HG02763 (cell line): ENCODE measurements at regions not wholly inside any gene's neighbourhood (a gene's known extent, or its start where the extent isn't known, plus 50 kb on each side); places are given as distances from the start of the nearest gene placed in this dataset.

Experiments
- ATAC-seq: cut with Tn5 transposase; IDR thresholded peaks from one replicate; pipeline ENCODE4 v1.9.1; 2021; ENCODE audit warnings: mild to moderate bottlenecking, moderate library complexity; ENCODE audit not compliant: unreplicated experiment

DNA sequence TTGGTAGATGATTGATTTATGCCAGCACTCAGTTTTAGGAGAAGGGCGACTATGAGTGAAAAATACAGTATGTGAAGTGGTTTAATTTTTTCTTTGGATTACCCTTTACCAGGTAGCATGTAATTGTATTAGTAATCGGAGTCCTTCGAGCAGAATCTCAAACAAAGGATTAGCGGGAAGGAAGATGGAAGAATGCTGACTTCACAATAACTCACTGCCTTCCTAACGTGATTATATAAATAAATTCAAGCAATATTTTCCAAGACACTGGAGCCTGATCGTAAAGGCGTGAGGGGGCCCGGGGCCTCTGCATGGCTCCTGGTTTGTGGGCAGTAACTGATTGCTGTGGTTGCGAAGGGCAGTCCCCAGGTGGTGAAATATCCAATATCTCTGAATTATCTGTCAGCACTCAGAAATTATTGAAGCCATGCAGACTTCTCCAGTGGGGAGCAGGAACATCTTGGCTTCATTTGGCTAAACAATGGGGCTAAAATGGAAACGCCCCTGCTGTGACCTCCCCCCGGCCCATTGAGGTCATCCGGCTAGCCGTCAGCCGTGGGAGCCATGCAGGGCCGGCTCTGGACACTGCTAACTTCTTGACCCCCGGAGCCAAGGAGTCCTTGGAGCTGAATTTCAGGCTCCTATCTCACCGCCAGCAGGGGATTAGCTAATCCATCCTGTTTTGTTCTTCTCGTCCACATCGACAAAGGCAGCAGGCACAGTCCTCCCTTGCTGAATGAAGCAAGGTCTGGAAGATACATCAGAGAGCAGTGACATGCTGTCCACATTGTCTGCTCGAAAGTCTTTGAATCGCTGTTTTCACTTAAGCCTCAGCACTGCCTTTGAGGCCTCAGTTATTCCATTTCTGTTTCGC lies 295.9 kb upstream of the N4BP1 start:
- no peak for ATAC-seq

DNA sequence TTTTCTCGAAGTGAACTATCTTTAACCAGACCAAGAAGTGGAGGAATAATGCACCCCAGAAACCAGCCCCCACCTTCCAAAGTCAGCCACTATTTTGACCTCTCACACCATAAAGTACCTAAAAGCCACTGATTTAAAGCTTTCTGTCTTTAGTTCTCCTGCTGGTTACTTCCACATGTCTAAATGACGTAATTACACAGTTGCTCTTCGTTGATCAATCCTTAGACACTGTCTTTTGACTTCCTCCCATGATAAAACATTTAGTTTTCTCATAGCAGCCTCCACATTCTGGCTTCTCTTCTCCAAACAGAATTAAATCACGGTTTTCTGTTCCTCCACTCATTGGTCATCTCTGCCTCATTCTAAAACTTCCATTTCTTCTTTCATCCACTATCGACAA lies 294.4 kb upstream of the N4BP1 start:
- no peak for ATAC-seq

DNA sequence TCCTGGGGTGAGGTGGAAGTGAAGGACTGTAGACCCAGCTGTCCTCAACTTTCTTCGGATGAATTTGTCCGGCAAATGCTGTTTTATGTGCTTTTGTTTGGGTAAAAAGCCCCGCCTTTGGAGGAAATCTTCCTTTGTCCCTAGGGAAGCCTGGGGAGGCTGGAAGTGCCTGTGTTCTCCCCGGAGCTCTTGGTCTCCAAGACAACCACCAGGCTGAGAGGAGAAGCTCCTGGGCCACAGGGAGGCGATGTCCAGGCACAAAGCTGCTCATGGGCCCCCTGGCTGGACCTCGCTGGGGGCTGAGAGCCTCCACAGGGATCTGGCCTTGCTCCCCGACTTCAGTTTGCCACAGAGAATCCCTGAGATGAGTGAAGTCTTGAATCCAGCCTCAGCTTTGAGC lies 293.1 kb upstream of the N4BP1 start:
- ATAC-seq, result no peak

DNA sequence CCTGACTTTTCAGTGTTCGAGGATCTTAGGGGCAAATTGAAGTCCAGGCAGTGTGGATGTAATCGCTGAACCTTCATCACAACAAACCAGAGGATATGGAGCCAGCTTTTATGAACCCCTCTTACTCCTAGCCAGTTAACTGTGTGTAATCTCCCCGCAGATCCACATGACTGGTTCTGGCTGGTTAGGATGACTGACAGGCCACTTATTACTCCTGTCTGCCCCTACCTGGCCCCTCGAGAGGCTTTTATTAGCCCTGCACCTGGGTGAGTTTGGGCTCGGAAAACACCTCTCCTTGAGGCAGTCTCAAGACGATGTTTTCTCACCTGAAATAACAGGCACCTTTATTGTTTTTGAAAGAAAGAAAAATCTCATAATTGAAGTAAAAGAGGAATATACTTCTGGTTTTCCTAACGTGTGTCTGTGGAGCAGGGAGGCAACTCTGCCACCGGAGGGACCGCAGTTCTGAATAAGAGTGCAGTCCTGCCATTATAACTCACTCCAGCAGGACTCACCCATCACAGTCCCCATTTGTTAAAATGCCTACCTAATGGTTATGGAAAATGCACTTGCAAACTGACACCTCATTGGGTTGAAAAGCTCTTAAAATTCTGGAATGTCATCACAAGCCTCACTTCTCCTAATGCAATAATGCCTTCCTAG lies 291.9 kb upstream of the N4BP1 start:
- ATAC-seq, result no peak

DNA sequence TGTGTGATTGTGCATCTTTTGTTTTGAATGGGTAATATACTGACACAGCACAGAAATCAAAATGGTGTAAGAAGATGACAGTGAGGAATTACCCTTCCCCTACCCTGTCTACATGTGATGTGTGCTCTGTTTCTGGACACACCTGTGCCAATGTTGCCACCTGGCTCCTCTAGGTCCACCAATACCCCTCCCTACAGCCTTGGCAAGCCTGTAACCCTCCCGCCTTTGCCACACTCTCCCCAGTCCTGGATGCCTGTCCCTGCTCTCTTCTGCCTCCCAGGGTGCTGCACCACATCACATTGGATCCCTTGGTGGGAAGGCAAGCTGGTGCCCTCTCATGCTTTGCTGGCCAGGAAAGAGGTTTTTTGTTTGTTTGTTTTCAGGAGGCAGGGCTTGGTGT lies 289.5 kb upstream of the N4BP1 start:
- ATAC-seq, result no peak

DNA sequence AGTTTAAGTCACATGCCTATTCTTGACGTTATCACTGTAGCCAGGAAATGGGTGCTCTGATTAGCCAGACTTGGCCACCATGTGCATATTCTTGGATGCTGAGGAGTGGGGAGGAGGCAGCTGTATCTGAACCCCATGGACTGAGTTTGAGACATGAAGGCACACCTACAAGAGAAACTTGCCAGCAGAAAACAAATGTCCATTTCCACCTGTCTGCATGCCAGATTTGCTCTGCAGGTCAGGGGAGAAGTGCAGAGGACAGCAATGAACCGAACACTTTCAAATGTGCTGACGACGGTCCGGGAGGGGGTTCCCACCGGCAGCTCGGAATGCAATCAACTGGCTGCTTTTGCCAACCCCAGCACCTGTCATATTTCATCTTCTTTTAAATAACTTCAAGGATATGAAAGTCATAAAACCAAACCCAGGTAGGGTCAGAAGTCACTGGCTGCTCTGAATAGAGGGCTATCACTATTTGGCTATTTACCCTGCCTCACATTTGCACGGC lies 287.8 kb upstream of the N4BP1 start:
- no peak for ATAC-seq

DNA sequence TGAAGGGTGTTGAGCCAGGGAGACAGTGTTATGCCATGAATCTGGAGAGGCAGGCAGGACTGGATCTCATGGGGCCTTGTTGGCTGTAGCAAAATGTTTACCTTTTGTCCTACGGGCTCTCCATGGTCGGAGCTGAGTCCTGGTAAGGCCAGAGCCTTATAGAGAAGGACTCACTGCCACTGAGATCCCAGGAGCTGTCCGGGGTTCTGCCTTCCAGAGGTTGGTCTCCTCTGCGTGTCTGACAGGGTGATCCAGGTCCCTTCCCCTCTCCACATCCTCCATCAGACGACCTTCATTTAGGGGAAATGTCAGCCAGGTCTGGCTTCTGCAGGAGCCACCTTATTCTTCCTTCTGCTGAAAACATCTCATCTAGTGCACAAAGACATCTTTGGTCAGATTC lies 285.2 kb upstream of the N4BP1 start:
- ATAC-seq, result no peak

DNA sequence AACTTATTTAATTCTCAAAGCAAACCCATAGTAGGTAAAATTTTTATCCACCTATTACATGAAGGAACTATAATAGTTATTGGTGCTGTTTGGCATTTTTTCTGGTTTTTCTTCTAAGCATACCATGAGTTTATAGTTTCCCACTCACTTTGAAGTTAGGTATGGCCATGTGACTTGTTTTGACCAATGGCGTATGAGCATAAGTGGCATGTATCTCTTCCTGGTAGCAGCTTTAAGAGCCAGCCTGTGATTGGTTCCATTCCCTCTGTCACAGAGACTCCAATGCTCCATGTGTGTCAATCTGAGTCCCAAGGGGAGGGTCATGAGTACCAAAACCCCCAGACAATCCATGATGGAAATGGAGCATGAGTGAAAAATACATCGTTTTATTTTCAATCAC lies 282.9 kb upstream of the N4BP1 start:
- no peak for ATAC-seq

DNA sequence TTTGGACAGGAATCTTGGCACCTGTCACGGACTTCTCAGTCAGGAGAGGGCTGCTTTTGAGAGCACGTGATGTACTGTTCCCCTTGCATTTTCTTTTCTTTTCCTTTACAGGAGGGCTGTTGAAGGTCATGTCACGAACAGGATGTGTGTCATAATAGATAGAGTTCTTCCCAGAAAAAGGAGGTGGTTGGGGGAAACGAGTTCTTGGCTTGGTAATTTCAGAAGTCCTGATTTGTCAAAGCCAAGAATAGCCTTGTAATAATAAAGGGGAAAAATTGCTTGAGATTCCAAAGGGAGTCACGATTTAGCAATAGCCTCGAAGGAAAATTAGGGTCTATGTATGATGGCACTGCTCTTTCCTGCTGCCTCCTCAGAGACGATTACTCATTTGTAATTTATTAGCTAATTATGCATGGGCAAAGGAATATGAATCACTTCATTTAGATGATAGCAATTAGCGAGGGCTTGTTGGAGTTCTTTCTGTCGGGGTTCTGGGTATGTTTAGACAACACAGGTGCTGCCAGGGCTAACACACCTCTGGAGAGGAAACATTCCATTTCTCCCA lies 277.7 kb upstream of the N4BP1 start:
- ATAC-seq, result no peak

DNA sequence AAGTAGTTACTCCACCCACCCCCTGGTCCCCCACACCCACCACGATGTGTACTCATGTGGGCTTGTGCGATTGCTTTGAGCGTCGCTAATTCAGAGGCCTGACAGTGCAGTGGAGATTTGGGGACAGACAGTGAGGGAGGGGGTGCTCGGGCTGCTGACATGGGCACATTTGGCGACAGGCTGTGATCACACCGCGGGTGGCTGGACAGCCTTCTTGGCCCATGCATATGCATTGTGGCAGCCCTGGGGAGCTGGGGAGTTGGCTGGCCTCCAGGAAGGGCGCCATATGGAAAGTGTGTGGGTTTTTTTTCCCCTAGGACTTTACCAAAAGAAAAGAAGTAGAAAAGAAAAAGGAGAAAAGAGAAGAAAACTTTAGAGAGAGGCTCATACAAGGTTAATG lies 275.5 kb upstream of the N4BP1 start:
- no peak for ATAC-seq

DNA sequence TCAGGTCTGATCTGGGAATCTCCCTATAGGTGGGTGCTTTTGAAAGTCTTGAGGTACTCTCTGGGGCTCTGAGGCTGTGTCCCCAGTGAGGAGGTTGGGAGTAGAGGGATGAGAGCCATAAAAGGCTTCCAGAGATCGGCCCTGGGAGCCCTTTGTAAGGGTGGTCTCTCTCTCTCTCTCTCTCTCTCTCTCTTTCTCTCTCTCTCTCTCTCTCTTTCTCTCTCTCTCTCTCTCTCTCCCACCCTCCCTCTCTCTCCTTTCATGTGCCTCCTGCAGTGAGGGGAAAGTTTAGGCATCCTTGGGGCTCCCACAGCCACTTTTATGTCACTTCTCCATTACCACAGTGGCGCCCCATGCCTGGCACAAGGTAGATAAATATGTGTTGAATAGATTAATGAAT lies 271.3 kb upstream of the N4BP1 start:
- no peak for ATAC-seq

DNA sequence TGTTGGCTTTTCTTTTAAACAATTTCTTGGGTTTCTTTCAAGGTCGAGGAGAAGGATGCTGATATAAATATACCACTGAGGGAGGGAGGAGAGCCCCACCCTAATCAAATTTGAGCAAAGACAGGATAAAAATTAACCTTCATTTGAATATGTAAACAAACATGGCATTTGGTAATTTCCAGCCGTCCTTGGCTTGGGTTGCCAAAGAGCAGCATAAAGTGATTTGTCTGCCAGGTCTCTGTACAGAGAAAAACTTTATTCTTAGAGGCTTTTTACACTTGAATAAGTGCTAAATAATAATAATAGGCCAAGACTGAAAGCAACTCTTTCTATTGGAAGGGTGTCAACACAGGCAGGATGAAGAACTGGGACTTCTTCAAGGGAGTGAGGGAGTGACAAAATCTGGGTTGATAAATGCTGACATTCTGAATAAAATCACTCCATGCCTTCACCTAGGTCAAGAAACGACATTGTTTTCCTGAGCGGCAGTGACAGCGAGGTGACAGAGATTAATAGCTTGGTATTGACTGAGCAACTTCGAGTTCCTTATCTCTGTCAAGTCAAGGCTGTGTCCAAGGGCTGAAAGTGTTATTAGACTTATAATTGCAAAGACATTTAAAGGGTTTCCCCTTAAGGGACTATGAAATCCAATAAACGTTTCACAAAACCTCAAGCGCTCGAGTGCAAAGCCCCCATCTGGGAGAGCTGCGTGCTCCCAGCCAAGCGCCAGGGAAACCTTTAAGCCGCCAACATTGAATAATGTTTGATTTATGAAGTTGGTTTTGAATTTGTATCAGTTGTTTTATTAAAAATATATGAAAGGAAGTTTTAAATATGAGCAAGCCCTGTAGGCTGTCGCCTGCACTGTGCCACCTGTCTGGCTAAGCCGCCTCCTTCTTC lies 269.5 kb upstream of the N4BP1 start:
- no peak for ATAC-seq

DNA sequence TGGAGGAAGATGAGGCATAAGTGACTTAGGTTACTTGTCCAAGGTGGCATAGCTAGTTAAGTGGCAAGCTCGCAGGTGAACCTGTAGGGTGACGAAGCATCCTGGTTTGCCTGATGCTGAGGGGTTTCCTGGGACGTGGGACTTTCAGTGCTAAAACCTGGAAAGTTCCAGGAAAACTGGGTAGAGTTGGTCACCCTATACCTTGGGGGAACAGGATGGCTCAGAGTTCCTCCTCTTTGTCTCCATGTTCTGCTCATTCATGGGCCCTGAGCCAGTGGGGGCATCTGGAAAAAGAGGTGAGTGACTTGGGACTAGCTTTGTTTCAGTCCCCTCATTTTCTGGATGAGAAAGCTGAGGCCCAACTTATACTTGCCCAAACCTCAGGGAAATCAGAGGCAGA lies 268.0 kb upstream of the N4BP1 start:
- no peak for ATAC-seq

DNA sequence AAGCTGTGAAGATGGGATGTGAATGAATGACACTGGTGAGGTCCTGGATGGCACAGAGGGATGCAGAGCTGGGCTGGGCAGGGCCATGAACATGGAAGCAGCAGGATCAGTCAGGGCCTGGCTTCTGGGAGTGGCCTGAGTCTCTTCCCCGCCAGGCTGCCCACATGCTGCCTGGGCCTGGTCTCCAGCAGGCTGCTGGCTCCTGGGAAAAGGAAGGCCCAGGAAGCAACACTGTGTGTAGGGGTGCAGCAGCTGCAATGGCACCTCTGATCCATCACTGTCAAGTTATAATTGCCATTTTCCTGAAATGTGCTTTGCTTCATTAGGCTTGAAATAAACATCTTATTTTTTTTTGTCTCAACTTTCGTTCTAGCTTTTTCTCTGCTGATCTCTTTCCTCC lies 260.2 kb upstream of the N4BP1 start:
- no peak for ATAC-seq

DNA sequence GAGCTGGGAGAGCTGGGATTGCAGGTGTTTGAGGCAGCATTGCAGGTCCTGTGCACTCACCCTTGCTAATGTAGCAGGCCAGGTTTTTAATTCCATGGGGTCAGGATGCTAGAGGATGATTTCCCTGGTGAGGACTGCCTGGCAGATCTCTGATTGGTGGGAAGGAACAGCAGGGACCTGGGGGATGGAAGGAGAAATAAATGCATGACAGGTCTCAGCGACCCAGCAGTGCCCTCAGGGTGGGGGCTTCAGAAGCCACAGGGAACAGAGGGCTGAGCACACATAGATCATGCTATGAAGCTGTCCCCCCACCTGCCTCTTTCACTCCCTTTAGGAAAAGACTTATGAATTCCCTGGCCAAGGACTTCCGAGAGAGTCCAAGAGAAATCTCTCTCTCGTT lies 255.5 kb upstream of the N4BP1 start:
- ATAC-seq, result no peak

DNA sequence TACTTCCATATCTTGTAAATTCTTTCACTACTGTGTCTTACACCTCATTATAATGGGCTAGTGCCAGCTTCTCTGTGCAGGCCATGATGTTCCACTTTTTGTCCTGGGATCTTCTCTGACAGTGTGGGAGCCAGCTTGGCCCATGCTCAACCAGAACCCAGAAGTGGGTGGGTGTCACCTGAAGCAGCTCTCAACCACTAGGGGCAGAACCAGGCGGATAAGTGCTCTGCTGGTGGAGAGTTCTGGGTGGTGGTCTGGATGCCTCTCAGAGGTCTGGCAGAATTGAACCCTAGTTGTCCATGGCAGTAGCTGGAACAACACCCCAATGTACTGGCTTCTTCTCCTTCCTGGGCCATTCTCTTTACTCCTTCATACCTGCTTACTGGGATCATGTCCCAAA lies 254.1 kb upstream of the N4BP1 start:
- no peak for ATAC-seq

DNA sequence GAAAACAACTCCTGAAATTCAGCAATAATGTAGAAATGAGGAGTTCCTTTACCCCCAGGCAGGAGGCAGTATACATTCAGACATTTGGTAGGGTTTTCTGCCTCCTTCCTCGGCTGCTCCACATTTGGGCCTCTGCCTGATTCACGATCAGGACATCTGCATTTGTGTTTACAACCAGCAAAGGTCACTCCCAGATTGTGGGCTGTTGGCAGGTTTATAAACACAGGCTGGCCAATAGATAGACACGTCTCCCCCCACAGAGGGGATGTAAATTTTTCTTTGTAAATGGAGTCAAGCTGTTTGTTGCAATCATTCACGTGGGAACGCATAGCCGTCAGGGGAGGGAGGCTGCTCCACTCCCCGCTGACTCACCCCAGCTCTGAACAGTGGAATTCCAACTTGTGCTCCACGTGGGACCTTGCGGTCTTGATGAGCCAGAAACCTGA lies 252.1 kb upstream of the N4BP1 start:
- no peak for ATAC-seq

DNA sequence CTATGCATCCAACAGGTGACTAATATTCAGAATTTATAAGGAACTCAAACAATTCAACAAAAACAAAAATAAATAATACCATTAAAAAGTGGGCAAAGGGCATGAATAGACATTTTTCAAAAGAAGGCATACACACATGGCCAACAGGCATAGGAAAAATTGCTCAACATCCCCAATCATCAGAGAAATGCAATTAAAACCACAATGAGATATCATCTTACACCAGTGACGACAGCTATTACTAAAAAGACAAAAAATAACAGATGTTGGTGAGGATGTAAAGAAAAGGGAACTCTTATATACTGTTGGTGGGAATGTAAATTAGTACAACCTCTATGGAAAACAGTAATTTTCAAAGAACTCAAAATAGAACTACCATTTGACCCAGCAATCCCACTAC lies 250.4 kb upstream of the N4BP1 start:
- no peak for ATAC-seq

DNA sequence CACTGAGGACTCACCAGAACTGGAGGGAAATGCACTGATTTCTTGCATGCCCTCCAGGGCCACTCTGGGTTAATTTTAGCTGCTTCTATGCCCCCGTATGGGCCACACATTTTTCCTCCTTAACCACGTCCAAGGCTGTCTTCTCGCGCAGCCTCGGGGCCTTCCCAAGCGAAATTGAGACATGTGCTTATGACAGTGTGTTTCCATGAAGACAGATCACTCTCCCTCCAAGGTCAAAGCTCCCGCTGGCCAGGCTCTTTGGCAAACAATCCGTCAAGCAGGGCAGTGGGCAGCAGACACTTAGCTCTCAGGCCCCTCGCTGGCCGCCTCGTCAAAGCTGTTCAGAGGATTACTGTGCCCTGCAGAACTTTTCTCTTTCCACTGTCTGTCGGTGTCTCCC lies 243.0 kb upstream of the N4BP1 start:
- no peak for ATAC-seq

DNA sequence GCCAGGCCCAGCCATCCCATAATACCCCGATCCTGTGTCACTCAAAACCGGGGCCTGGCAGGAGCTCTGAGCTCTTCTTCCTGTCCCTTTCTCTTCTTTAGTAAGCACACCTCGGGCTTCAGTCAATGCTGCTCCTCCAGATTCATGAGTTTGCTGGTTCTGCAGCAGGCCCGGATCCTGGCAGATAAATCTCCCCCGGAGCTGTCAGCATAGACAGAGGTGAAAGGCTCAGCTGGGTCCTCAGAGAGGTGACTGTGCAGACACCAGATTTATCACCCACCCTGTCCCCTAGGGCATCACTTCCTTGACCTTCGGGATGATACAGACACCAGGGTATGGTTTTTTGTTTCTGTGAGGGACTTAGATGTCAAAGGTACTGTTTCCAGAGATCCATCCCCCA lies 242.5 kb upstream of the N4BP1 start:
- ATAC-seq, result no peak
